ENCODE measurements at regions not wholly inside any gene's neighbourhood (a gene's known extent, or its start where the extent isn't known, plus 50 kb on each side); places are given as distances from the start of the nearest gene placed in this dataset.

GRCh38 chr3:34683851-34684250 is 885.4 kb downstream of the PDCD6IP start:
- DNase-seq, result peak; percentile 46

DNA sequence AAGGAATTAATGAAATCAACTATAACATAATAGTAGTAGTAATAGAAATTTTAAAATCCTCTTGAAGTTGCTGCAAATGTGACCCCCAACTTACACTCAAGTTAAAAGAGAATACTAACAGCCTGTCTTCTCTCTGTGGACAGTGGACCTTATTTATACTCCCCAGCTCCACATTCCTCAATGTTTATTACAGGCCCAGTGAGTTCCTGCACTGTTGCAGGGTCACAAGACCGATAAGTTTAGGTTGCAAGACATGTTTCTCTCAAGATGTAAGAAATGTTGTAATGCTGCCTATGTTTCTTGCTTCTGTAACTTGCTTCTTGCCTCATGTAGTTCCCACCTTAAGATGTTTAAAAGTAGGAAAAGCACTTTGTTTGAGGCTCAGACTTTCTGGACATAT is 888.1 kb downstream of the PDCD6IP start:
- no peak for DNase-seq

DNA sequence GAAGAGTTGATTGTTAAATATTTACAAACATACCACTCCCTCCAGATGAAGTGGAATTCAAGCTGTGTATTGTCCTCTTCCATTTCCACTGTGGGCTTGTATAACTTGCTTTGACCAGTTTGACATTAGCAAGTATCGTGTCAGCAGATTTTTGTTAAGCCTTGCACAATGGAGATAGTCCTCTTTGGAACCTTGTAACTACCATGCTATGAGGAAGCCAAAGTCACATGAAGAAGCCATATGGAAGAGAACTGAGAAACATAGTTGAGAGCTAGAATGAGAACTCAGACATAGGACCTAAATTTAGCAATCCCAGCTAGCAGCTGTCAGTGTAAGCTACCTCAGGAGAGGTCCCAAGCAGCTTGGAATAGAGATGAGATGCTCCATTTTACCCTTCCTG is 889.2 kb downstream of the PDCD6IP start:
- DNase-seq, result no peak

DNA sequence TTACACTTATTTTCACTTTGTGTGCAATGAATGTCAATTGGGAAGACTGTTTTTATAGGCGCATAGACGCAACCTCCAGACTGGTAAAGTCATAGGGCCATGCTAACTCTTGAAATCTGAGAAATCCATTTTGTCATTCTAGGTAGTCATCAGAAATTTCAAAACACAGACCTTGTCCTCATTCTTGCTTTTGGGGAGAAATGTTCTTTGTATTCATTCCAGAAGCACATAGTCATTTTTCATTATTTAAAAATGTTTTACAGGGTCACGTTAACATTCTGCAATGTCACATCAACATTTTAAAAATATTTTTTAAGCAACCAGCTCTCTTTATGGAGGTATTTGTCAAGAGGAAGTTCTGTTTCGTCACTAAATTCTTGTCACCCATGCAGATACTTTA is 898.4 kb downstream of the PDCD6IP start:
- no peak for DNase-seq

GRCh38 chr3:34703053-34703452 is 904.6 kb downstream of the PDCD6IP start:
- no peak for DNase-seq

DNA sequence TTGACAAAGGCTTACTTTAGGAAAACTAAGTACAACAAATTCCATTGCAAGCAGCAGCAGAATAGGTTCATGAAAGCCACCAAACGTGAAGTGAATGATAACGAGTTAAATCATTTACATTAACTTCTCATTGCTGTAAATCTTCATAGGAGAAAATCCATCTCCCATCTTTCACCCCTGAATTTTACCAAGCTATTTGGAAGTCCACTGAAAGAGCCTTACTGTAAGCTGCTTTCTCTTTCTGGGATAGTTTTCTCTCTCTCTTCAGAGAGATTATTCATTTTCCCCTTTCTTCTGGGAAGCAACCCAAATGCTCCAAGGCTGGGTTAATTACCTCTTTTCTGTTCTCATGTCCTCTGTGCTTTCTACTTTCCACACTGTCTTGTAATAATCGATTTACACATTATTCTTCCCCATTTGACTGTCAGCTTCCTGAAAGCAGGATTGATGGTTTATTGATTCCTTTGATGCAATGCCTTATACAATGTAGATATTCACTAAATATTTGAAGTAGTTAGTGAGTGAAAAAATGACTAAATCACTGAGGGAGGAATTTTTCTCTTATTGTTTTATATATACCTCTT is 914.3 kb upstream of the ARPP21 start:
- no peak for DNase-seq

GRCh38 chr3:34725774-34726173 is 913.6 kb upstream of the ARPP21 start:
- DNase-seq, result no peak

- no peak for DNase-seq
These were observed 911.6 kb upstream of the ARPP21 start for GRCh38 chr3:34727700-34728099.

DNA sequence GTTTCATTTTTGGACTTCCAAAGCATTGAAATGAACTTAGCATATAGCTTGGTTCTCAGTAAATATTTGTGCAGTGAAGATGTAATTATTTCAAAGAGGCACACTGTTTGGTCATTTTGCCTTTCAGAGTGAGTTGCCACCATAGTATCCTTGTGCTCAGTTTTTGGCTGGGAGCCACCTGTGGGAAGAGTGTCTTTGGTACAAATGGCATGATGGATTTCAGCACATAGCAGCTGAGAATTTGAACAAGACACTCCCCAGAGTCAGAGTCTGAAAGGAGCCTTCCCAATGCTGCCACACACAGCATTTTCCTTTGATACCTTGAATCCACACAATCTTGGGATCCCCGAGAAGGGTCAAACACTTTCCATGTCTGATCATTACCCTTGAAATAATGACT is 897.2 kb upstream of the ARPP21 start:
- no peak for DNase-seq

DNA sequence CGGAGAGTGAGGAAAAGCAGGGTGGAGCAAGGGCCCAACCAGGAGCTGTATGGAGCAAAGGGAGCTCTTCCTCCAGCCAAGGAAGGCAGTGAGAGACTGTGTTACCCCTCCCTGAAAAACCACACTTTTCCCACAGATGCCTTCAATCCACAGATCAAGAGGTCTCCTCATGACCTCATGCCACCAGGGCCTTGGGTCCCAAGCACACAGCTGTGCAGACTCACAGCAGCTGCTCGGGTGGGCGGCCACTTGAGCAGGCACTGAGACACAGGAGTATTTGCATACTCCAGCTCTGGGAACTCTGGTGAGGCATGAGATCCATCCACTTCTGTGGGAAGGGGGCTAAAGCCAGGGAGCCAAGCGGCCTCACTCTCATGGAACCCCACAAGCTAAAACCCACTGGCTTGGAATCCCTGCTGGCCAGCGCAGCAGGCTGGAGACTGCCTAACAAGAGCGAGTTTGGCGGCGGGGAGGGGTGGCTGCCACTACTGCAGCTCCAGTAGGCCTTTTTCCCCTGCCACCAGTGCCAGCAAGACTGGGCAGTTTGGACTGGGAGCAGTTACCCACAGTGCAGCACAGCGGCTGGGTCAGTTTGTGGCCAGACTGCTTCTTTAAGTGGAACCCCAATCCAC is 880.6 kb upstream of the ARPP21 start:
- no peak for DNase-seq

DNA sequence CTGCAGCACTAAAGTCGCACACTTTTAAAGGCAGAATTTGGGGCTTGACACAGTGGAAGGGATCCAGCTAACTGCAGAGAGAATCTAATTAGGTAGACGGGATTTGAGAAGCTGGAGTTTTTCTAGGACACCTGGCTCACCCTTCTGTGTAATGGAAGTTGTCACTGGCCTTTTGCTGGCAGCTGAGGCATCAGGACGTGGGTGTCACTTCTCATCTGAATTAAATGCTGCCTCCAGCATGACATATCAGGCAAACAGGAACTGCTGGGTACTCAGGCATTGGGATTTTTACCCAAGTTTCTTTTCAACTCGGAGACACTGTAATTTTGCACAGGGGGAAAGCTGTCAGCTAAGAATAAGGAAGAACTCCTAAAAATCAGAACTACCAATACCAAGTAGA is 861.9 kb upstream of the ARPP21 start:
- no peak for DNase-seq

GRCh38 chr3:34779092-34779491 is 860.2 kb upstream of the ARPP21 start:
- DNase-seq, result no peak

- no peak for DNase-seq
These were observed 859.0 kb upstream of the ARPP21 start for GRCh38 chr3:34780294-34780693.

- peak; percentile 31 for DNase-seq
These were observed 858.4 kb upstream of the ARPP21 start for GRCh38 chr3:34780973-34781372.

DNA sequence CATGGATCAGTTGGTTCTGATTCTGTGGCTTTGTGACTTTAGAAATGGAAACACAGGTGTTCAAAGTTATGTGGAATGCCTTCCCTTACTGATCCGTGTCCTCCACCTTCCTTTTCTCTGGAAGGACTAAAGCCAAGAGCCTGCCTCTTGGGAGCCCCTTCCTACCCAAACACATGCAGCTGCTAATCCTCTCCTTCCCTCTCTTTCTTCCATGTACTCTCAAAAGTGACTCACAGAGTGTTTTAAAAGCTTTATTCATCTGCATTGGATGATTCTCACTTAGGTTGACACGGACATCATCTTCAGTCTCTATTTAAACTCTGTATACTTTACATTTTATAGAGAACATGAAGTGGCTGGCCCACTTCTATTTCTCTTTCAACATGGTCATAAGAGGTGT is 856.5 kb upstream of the ARPP21 start:
- DNase-seq, result peak; percentile 54

- DNase-seq, result peak; percentile 59
These were observed 855.4 kb upstream of the ARPP21 start for GRCh38 chr3:34783876-34784275.

DNA sequence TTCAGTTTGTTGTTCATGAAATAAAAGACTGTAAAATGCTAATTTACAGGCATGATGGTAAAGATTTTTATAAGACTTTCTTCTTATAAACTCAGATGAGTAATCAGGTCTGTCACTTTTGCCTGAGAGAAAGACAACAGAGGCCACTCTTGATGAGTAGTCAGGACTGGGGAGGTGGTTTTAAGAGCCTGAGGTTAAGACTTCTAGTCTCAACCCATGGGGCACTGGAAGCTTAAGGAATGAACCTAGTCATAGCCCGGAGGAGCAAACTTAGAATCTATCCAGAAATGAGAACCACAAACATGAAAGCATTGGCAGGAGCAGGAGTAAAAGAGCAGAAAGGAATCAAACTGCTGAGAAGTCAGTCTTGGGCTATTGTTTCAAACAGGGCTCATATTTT is 846.3 kb upstream of the ARPP21 start:
- peak; percentile 54 for DNase-seq

- DNase-seq, result no peak
These were observed 831.7 kb upstream of the ARPP21 start for GRCh38 chr3:34807611-34808010.

DNA sequence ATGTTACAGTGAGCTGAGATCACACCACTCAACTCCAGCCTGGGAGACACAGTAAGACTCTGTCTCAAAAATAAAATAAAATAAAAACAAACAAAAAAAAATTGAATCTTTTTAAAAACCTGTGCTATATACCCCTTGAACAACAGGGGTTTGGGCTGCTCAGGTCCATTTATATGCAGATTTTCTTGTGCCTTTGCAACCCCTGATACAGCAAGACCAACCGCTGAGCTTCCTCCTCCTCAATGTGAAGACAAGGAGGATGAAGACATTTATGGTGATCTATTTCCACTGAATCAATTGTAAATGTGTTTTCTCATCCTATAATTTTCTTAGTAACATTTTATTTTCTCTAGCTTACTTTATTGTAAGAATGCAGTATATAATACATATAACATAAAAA is 831.0 kb upstream of the ARPP21 start:
- no peak for DNase-seq

- no peak for DNase-seq
These were observed 810.5 kb upstream of the ARPP21 start for GRCh38 chr3:34828847-34829246.

DNA sequence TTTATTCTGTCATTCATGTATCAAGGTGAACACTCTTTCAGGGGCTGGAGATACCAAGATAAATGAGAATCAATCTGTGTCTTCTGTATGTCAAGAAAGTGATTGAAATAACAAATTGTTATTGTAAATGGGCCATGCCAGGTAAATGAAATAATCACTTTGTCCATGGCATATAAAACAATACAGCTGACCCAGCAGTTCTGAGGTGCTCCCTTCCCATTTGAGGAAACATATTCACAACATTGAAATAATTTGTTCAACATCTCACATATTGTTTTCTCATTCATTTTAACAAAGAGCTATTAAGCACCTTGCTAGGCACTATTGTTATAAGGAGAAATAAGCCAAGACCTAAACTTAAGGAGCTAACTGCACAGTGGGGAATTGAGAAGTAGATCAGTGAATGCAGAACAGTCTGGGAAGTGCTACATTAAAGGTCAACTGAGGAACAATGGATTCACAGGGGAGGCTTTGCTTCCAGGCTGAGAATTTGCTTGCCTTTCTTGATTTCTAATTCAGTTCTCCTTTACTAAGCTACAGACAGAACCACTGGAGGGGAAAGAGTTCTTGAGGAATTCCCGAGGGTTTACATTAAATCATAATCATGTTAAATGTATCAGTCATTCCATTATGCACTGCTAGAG is 806.3 kb upstream of the ARPP21 start:
- DNase-seq, result no peak

GRCh38 chr3:34837848-34838741 is 801.2 kb upstream of the ARPP21 start:
- DNase-seq, result no peak

GRCh38 chr3:34842706-34843480 is 796.4 kb upstream of the ARPP21 start:
- DNase-seq, result peak; percentile 1
